Endothelial cell of umbilical vein (primary cell): ENCODE measurements at regions not wholly inside any gene's neighbourhood (a gene's known extent, or its start where the extent isn't known, plus 50 kb on each side); places are given as distances from the start of the nearest gene placed in this dataset.

Source experiments
- BruUV-seq: library from RNA; stranded (reverse); fragments of 400-500 nt; replicated peaks from 2 replicates; lab custom pipeline; 2021; lab: Mats Ljungman, UMichigan
- CTCF ChIA-PET: fragments of 300-600, 350-600 bp; sonication (Branson Sonifier 250); formaldehyde crosslinking; loops from one replicate; lab custom pipeline; 2021; ENCODE audit warnings: antibody characterized with exemption, inconsistent platforms; lab: Charles Lee
- POLR2A ChIA-PET: fragments of 300-600, 350-600 bp; sonication (Branson Sonifier 250); formaldehyde crosslinking; loops from one replicate; lab custom pipeline; 2021; ENCODE audit warnings: antibody characterized with exemption, inconsistent platforms; lab: Charles Lee
- DNase-seq: peaks from one replicate; pipeline ENCODE4 v3.0.0-alpha.2; 2011; ENCODE audit warnings: low read depth, low spot score
- FAIRE-seq: peaks from 2 replicates; lab custom pipeline; 2011; peaks lifted over from hg19 to GRCh38; lab: Jason Lieb, UNC
- H2AFZ ChIP-seq: 2 replicates; pipeline ENCODE4 v1.6.0; 2012; ENCODE audit warnings: low read depth, low read length, control low read depth, inconsistent platforms
- H3K27ac ChIP-seq: 2 replicates; pipeline ENCODE4 v1.5.1; 2011; ENCODE audit warnings: low read depth, mild to moderate bottlenecking, control low read depth, low read length, moderate library complexity; ENCODE audit not compliant: insufficient read depth
- H3K27me3 ChIP-seq, 2 experiments: 2 replicates each; pipeline versions ENCODE4 v1.6.0 to v1.6.1; 2011; ENCODE audit warnings: low read length in 2 of 2, mixed read lengths in 1 of 2; ENCODE audit not compliant: control insufficient read depth in 2 of 2, insufficient read depth in 2 of 2
- H3K36me3 ChIP-seq, 2 experiments: 2 replicates in 1 of 2; 3 replicates in 1 of 2; pipeline ENCODE4 v1.5.1; 2011; ENCODE audit warnings: low read length in 2 of 2, mild to moderate bottlenecking in 1 of 2, moderate library complexity in 1 of 2; ENCODE audit not compliant: control insufficient read depth in 2 of 2, insufficient read depth in 2 of 2; ENCODE audit errors: extremely low read depth in 1 of 2
- H3K4me1 ChIP-seq: 3 replicates; pipeline ENCODE4 v1.5.1; 2011; ENCODE audit warnings: mild to moderate bottlenecking, low read length; ENCODE audit not compliant: control insufficient read depth, insufficient read depth; ENCODE audit errors: extremely low read depth
- H3K4me2 ChIP-seq: 2 replicates; pipeline ENCODE4 v1.6.1; 2011; ENCODE audit warnings: low read length, control low read depth, mixed read lengths; ENCODE audit not compliant: insufficient read depth
- H3K4me3 ChIP-seq, 3 experiments: fragments of 200-600 bp in 1 of 3; sonication (generic), shearing (Covaris generic) in 1 of 3; replicated peaks in 1 of 3; 2 replicates each; pipeline ENCODE4 v1.5.1; 2011 to 2016; ENCODE audit warnings: control low read depth in 3 of 3, low read length in 3 of 3, mild to moderate bottlenecking in 2 of 3, inconsistent platforms in 1 of 3, low read depth in 1 of 3, moderate library complexity in 1 of 3; ENCODE audit not compliant: insufficient read depth in 1 of 3
- H3K79me2 ChIP-seq: 2 replicates; pipeline ENCODE4 v1.6.0; 2012; ENCODE audit warnings: low read length, inconsistent platforms; ENCODE audit not compliant: control insufficient read depth, insufficient read depth
- H3K9ac ChIP-seq: replicated peaks from 2 replicates; pipeline ENCODE3; 2011; ENCODE audit warnings: low read length, control low read depth; ENCODE audit not compliant: insufficient read depth; ENCODE audit errors: extremely low read depth
- H3K9me1 ChIP-seq: replicated peaks from 3 replicates; pipeline ENCODE4 v1.6.0; 2011; ENCODE audit warnings: mild to moderate bottlenecking, low read length; ENCODE audit not compliant: control insufficient read depth, insufficient read depth; ENCODE audit errors: extremely low read depth
- H3K9me3 ChIP-seq: replicated peaks from 2 replicates; pipeline ENCODE4 v1.5.1; 2012; ENCODE audit warnings: low read length, inconsistent platforms; ENCODE audit not compliant: control insufficient read depth, insufficient read depth
- H4K20me1 ChIP-seq: replicated peaks from 2 replicates; pipeline ENCODE3; 2011; ENCODE audit warnings: mild to moderate bottlenecking, low read length; ENCODE audit not compliant: control insufficient read depth, insufficient read depth; ENCODE audit errors: extremely low read depth
- CTCF ChIP-seq, 2 donors: IDR thresholded peaks; 1 replicate in 1 of 2; 2 replicates in 1 of 2; pipeline ENCODE4 v1.5.1; 2011; ENCODE audit warnings: low read length in 2 of 2, mild to moderate bottlenecking in 2 of 2, moderate library complexity in 2 of 2, control low read depth in 1 of 2, inconsistent platforms in 1 of 2, low read depth in 1 of 2; ENCODE audit not compliant: insufficient read depth in 1 of 2; ENCODE audit errors: extremely low read depth in 1 of 2
- EZH2 ChIP-seq: IDR thresholded peaks from 2 replicates; pipeline ENCODE4 v1.6.1; 2012; ENCODE audit warnings: borderline replicate concordance, low read depth, mild to moderate bottlenecking, moderate library complexity, low read length, inconsistent platforms; ENCODE audit not compliant: severe bottlenecking
- FOS ChIP-seq: IDR thresholded peaks from 2 replicates; pipeline ENCODE4 v1.6.1; 2011; ENCODE audit warnings: mild to moderate bottlenecking, low read length, moderate library complexity, borderline replicate concordance; ENCODE audit not compliant: insufficient read depth
- GATA2 ChIP-seq: IDR thresholded peaks from 2 replicates; pipeline ENCODE4 v1.7.0; 2011; ENCODE audit warnings: low read depth, mild to moderate bottlenecking, moderate library complexity, mixed read lengths, low read length; ENCODE audit not compliant: insufficient read length, insufficient read depth
- JUN ChIP-seq: IDR thresholded peaks from 2 replicates; pipeline ENCODE4 v1.6.1; 2011; ENCODE audit warnings: borderline replicate concordance, low read depth; ENCODE audit not compliant: insufficient read length, insufficient read depth
- MAX ChIP-seq: IDR thresholded peaks from 2 replicates; pipeline ENCODE4 v1.6.1; 2011; ENCODE audit not compliant: insufficient read depth, insufficient read length
- MYC ChIP-seq: IDR thresholded peaks from one replicate; pipeline ENCODE4 v1.6.1; 2011; ENCODE audit warnings: mild to moderate bottlenecking, low read depth, low read length
- POLR2A ChIP-seq: IDR thresholded peaks from 2 replicates; pipeline ENCODE4 v1.6.1; 2012; ENCODE audit warnings: low read depth, mild to moderate bottlenecking, control low read depth, low read length
- POLR2AphosphoS5 ChIP-seq: IDR thresholded peaks from 2 replicates; pipeline ENCODE4 v1.6.1; 2012; ENCODE audit warnings: low read depth, mild to moderate bottlenecking, control low read depth, low read length, moderate library complexity; ENCODE audit not compliant: insufficient read depth
- dilution Hi-C: fragments of 300-500 bp; cut with MboI; formaldehyde crosslinking; loops from one replicate; pipeline ENCODE4 v1.15.0; 2019; ENCODE audit warnings: low sequenced_read_pairs; ENCODE audit not compliant: extremely low pct_ligation_motif_present
- intact Hi-C: fragments of 100-400 bp; cut with micrococcal nuclease; formaldehyde crosslinking; loops from one replicate; pipeline ENCODE4 v1.10.0; 2022

- no peak for DNase-seq
- Histone ChIP-seq H3K36me3 (no peaks in the 10 kb centered on the region), H2AFZ (no peak overlapping the region), H3K4me2 (no peak overlapping the region), H3K79me2 (no peaks in the 10 kb centered on the region), H3K27ac (no peak overlapping the region), H3K9ac (no peak overlapping the region), H3K27me3 (no peaks in the 10 kb centered on the region), H3K4me3 (no peak overlapping the region), H4K20me1 (no peaks in the 10 kb centered on the region), H3K4me1 (no peaks in the 10 kb centered on the region), H3K9me1 (no peaks in the 10 kb centered on the region), H3K9me3 (no peaks in the 10 kb centered on the region)
- FAIRE-seq: no peak
- BruUV-seq: no TSS peak
- POLR2A ChIA-PET: no interaction called here
- dilution Hi-C loops (no loop called here), intact Hi-C loops (no loop called here)
- TF ChIP-seq POLR2AphosphoS5: no peak
- no peak for TF ChIP-seq CTCF (IDR thresholded peaks at IDR 0.05; ENCODE audit: extremely low read depth in 1 of 2, insufficient read depth in 1 of 2, low read depth in 1 of 2, low read length in 2 of 2)
- no peak for TF ChIP-seq POLR2A
- TF ChIP-seq GATA2: no peak
- no peak for TF ChIP-seq MYC
- no peak for TF ChIP-seq MAX
- TF ChIP-seq EZH2: no peak
- TF ChIP-seq JUN: no peak
- no peak for TF ChIP-seq FOS
- CTCF ChIA-PET: no interaction called here
These were observed 128.7 kb downstream of the CEP120 start for GRCh38 chr5:123294544-123294943.
